ENCODE measurements at regions not wholly inside any gene's neighbourhood (a gene's known extent, or its start where the extent isn't known, plus 50 kb on each side); places are given as distances from the start of the nearest gene placed in this dataset.

DNA sequence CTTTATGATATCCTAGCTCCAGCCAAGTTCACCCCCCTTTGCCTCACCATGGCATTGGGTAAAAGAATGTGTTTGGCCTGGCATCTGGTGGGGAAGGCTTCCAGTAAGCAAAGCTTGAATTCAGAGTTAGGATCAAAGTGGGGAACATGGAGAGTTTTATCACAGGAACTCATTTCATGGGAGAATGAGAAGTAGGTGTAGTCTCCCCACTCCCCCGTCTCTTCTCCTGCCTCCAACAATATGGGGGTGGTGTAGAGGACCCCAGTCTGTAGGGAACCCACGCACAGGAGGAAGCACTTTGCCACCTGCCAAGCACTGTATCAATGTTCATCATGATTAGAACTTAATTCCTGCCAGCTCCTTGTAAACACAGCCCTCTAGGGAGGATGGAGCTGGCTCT is 200.5 kb downstream of the UACA start:
- Histone ChIP-seq H3K9ac (ENCODE audit: low read length) (no peak overlapping the region), H3K79me2 (ENCODE audit: insufficient read depth, low read length) (no peaks in the 10 kb centered on the region), H3K27me3 (ENCODE audit: insufficient read depth, low read length) (peaks cover 2% of the 10 kb centered on the region; the same call in 1 of the 2 replicates), H3K4me1 (ENCODE audit: control insufficient read depth in 1 of 2, insufficient read depth in 2 of 2, low read length in 2 of 2) (no peaks in the 10 kb centered on the region), H3K4me2 (ENCODE audit: low read length) (no peak overlapping the region), H3K9me2 (ENCODE audit: insufficient read depth) (no peaks in the 10 kb centered on the region), H4K20me1 (ENCODE audit: insufficient read depth) (no peaks in the 10 kb centered on the region), H2AFZ (ENCODE audit: low read depth, low read length, poor library complexity, severe bottlenecking) (no peak overlapping the region), H3K4me3 (replicated peaks in 1 of 2; ENCODE audit: low read depth in 1 of 2, low read length in 2 of 2) (no peak overlapping the region), H3K27ac (ENCODE audit: low read depth, low read length) (no peak overlapping the region), H3K9me3 (ENCODE audit: control insufficient read depth in 1 of 2, insufficient read depth in 1 of 2, low read depth in 1 of 2, low read length in 2 of 2) (no peaks in the 10 kb centered on the region), H3K36me3 (ENCODE audit: control insufficient read depth in 1 of 2, insufficient read depth in 2 of 2, low read length in 2 of 2) (no peaks in the 10 kb centered on the region)
- DNase-seq (ENCODE audit: low read depth, low spot score) (no peak), ATAC-seq (no peak)
- ChIA-PET CTCF (interaction anchor here (1.1 kb wide), 1 partner anchor 160 kb away, joined by 3 read pairs; no protein-coding TSS in a partner anchor), POLR2A (no interaction called here), RAD21 (ENCODE audit: low non-redundant PET in 1 of 2, low total read pairs in 2 of 2, uncharacterized antibody in 2 of 2, unreplicated experiment in 2 of 2) (no interaction called here)
- BruUV-seq (replicated peaks), result no TSS peak
- intact Hi-C loops (cut with micrococcal nuclease), result loop anchor here (10.0 kb wide), 1 partner anchor 162 kb away; no protein-coding TSS in a partner anchor
- TF ChIP-seq, protein P1, sequence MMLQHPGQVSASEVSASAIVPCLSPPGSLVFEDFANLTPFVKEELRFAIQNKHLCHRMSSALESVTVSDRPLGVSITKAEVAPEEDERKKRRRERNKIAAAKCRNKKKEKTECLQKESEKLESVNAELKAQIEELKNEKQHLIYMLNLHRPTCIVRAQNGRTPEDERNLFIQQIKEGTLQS (IDR thresholded peaks at IDR 0.05), result no peak
- TF ChIP-seq POLR2A (IDR thresholded peaks at IDR 0.05; ENCODE audit: borderline replicate concordance, extremely low read depth, insufficient read depth, insufficient read length) (no peak), EZH2 (IDR thresholded peaks at IDR 0.05) (no peak), ELF1 (IDR thresholded peaks at IDR 0.05; ENCODE audit: borderline replicate concordance, low read depth) (no peak), EZH2phosphoT487 (IDR thresholded peaks at IDR 0.05; ENCODE audit: borderline replicate concordance) (no peak), ZNF274 (IDR thresholded peaks at IDR 0.05; ENCODE audit: low read depth, low read length) (no peak), CEBPB (IDR thresholded peaks at IDR 0.05; ENCODE audit: low read depth) (no peak), JUND (IDR thresholded peaks at IDR 0.05) (no peak), RAD21 (IDR thresholded peaks at IDR 0.05; ENCODE audit: low read depth) (no peak), FOSL1 (IDR thresholded peaks at IDR 0.05; ENCODE audit: low read depth) (no peak), TCF7L2 (IDR thresholded peaks at IDR 0.05; ENCODE audit: borderline replicate concordance, extremely low read depth, insufficient read depth, insufficient read length) (no peak), SP1 (IDR thresholded peaks at IDR 0.05; ENCODE audit: low read depth) (no peak), YY1 (IDR thresholded peaks at IDR 0.05; ENCODE audit: extremely low read depth, insufficient replicate concordance, low read depth, low read length) (no peak), CBX3 (IDR thresholded peaks at IDR 0.05; ENCODE audit: low read depth) (no peak), EGR1 (IDR thresholded peaks at IDR 0.05; ENCODE audit: low read depth) (no peak)
- TF ChIP-seq, protein P2, sequence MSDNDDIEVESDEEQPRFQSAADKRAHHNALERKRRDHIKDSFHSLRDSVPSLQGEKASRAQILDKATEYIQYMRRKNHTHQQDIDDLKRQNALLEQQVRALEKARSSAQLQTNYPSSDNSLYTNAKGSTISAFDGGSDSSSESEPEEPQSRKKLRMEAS (IDR thresholded peaks at IDR 0.05), result no peak
- TF ChIP-seq, protein P3, sequence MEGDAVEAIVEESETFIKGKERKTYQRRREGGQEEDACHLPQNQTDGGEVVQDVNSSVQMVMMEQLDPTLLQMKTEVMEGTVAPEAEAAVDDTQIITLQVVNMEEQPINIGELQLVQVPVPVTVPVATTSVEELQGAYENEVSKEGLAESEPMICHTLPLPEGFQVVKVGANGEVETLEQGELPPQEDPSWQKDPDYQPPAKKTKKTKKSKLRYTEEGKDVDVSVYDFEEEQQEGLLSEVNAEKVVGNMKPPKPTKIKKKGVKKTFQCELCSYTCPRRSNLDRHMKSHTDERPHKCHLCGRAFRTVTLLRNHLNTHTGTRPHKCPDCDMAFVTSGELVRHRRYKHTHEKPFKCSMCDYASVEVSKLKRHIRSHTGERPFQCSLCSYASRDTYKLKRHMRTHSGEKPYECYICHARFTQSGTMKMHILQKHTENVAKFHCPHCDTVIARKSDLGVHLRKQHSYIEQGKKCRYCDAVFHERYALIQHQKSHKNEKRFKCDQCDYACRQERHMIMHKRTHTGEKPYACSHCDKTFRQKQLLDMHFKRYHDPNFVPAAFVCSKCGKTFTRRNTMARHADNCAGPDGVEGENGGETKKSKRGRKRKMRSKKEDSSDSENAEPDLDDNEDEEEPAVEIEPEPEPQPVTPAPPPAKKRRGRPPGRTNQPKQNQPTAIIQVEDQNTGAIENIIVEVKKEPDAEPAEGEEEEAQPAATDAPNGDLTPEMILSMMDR (IDR thresholded peaks at IDR 0.05 in 2 of 3, conservative IDR thresholded peaks at IDR 0.05 in 1 of 3; ENCODE audit: borderline replicate concordance in 1 of 3, insufficient read depth in 1 of 3, low read depth in 2 of 3, low read length in 2 of 3), result no peak
- TF ChIP-seq, protein P4, sequence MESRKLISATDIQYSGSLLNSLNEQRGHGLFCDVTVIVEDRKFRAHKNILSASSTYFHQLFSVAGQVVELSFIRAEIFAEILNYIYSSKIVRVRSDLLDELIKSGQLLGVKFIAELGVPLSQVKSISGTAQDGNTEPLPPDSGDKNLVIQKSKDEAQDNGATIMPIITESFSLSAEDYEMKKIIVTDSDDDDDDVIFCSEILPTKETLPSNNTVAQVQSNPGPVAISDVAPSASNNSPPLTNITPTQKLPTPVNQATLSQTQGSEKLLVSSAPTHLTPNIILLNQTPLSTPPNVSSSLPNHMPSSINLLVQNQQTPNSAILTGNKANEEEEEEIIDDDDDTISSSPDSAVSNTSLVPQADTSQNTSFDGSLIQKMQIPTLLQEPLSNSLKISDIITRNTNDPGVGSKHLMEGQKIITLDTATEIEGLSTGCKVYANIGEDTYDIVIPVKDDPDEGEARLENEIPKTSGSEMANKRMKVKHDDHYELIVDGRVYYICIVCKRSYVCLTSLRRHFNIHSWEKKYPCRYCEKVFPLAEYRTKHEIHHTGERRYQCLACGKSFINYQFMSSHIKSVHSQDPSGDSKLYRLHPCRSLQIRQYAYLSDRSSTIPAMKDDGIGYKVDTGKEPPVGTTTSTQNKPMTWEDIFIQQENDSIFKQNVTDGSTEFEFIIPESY (IDR thresholded peaks at IDR 0.05; ENCODE audit: extremely low read depth, insufficient replicate concordance, low read length), result no peak
